ENCODE measurements at regions not wholly inside any gene's neighbourhood (a gene's known extent, or its start where the extent isn't known, plus 50 kb on each side); places are given as distances from the start of the nearest gene placed in this dataset.
A peak's percentile ranks its signal among the peaks of the same experiment; 100 is the strongest.

- in situ Hi-C loops (cut with HindIII; ENCODE audit: low sequenced_read_pairs) = no loop called here
- peak overlapping the region; percentile 90 for H3K4me3 ChIP-seq (ENCODE audit: low read depth, low read length)
- peak; percentile 99 for DNase-seq (ENCODE audit: low read depth, low spot score)
- TF ChIP-seq, protein P1, sequence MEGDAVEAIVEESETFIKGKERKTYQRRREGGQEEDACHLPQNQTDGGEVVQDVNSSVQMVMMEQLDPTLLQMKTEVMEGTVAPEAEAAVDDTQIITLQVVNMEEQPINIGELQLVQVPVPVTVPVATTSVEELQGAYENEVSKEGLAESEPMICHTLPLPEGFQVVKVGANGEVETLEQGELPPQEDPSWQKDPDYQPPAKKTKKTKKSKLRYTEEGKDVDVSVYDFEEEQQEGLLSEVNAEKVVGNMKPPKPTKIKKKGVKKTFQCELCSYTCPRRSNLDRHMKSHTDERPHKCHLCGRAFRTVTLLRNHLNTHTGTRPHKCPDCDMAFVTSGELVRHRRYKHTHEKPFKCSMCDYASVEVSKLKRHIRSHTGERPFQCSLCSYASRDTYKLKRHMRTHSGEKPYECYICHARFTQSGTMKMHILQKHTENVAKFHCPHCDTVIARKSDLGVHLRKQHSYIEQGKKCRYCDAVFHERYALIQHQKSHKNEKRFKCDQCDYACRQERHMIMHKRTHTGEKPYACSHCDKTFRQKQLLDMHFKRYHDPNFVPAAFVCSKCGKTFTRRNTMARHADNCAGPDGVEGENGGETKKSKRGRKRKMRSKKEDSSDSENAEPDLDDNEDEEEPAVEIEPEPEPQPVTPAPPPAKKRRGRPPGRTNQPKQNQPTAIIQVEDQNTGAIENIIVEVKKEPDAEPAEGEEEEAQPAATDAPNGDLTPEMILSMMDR (IDR thresholded peaks at IDR 0.05; ENCODE audit: low read depth, low read length) = no peak
Observed at GRCh38 chr6:26157251-26158075, 70.2 kb downstream of the HFE start.

- DNase-seq (ENCODE audit: low read depth, low spot score) = no peak
- in situ Hi-C loops (cut with HindIII; ENCODE audit: low sequenced_read_pairs) = no loop called here
- H3K4me3 ChIP-seq (ENCODE audit: low read depth, low read length) = peak overlapping the region; percentile 87
- TF ChIP-seq, protein P1 (IDR thresholded peaks at IDR 0.05; ENCODE audit: low read depth, low read length) = no peak
Observed at GRCh38 chr6:26158076-26158580, 70.9 kb downstream of the HFE start.

DNA sequence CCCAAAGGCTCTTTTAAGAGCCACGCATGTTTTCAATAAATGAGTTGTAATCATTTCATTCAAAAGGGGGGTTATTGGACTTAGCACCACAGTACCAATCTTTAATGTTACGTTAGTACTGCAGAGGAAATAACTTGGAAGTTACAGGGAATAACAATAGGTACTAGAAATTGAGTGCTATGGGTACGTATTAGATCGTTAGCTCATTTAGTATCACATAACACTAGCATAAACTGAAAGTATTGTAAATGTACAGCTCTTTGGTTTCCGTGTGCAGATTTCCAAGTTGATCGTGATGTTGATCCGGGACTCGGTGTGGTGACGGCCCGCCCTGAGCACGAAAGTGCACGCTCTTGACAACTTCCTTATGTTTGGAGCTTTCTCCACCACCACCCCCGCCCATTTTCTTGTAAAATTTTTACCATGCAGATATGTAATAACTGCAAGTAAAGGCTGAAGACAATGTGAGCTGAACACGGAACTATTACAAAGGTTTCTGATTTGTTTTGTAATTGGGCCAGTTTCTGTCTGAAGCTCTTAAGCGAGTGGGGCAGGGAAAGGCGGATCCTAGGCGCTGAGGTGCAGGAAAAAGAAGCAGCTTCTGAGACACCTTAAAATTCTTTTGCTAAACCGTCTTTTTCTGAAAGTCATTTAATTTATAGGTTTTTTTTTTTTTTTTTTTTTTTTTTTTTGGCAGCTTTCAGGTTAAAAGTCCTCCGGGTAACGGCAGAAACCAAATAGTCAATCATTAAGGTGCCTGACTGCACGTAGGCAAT is 71.5 kb downstream of the HFE start:
- in situ Hi-C loops (cut with HindIII; ENCODE audit: low sequenced_read_pairs) = no loop called here
- TF ChIP-seq, protein P1 (IDR thresholded peaks at IDR 0.05; ENCODE audit: low read depth, low read length) = no peak
- DNase-seq (ENCODE audit: low read depth, low spot score) = peak; percentile 62
- peak overlapping the region; percentile 87 for H3K4me3 ChIP-seq (ENCODE audit: low read depth, low read length)

GRCh38 chr6:26159357-26160273 is 72.4 kb downstream of the HFE start:
- in situ Hi-C loops (cut with HindIII; ENCODE audit: low sequenced_read_pairs) = no loop called here
- peak overlapping the region; percentile 87 for H3K4me3 ChIP-seq (ENCODE audit: low read depth, low read length)
- peak; percentile 42 for DNase-seq (ENCODE audit: low read depth, low spot score)
- TF ChIP-seq, protein P1 (IDR thresholded peaks at IDR 0.05; ENCODE audit: low read depth, low read length) = no peak

DNA sequence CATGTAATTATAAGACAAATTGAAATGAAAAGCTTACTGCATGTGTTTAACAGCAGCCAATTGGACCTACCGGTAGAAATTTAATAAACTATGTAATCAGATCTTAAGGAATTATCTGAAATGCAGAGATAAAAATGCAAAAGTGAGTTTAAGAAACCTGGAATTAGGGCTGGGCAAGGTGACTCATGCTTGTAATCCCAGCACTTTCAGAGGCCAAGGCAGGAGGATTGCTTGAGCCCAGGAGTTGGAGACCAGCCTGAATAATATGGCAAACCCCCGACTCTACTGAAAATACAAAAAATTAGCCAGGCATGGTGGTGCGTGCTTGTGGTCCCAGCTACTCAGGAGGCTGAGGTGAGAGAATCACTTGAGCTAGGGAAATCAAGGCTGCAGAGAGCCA is 74.1 kb downstream of the HFE start:
- in situ Hi-C loops (cut with HindIII; ENCODE audit: low sequenced_read_pairs) = no loop called here
- TF ChIP-seq, protein P1 (IDR thresholded peaks at IDR 0.05; ENCODE audit: low read depth, low read length) = no peak
- no peak for DNase-seq (ENCODE audit: low read depth, low spot score)
- no peak overlapping the region for H3K4me3 ChIP-seq (ENCODE audit: low read depth, low read length)

GRCh38 chr6:26162399-26162798 is 75.2 kb downstream of the HFE start:
- no peak overlapping the region for H3K4me3 ChIP-seq (ENCODE audit: low read depth, low read length)
- TF ChIP-seq, protein P1 (IDR thresholded peaks at IDR 0.05; ENCODE audit: low read depth, low read length) = no peak
- no peak for DNase-seq (ENCODE audit: low read depth, low spot score)
- in situ Hi-C loops (cut with HindIII; ENCODE audit: low sequenced_read_pairs) = no loop called here

Data from astrocyte of the spinal cord (primary cell).